ENCODE measurements at regions not wholly inside any gene's neighbourhood (a gene's known extent, or its start where the extent isn't known, plus 50 kb on each side); places are given as distances from the start of the nearest gene placed in this dataset.
"Not testable (repeated sequence)": the region's sequence is repeated elsewhere in the genome, so short reads cannot be mapped to it uniquely, and the experiment has no call there.

DNA sequence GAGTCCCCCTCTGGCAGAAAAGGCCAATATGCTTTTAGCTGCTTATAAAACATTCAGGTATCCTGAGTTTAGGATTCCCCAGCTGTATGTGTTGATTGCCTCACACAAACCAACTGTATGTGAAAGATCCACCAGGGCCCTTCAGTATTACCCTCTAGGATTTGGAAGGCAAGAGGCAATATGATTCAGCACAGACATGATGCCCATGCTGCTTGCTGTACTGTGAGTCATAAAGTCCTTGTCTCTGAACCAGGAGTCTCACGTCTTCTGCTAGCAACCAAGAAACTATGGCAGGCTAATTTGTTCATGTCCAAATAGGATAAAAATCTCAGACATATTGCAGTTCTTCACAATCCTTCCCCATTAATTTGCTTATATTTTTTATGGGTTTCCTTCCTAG, 789.2 kb upstream of the SLC35B3 start:
- Histone ChIP-seq H3K9me3 (replicated peaks in 1 of 2; ENCODE audit: control insufficient read depth in 1 of 2, insufficient read depth in 1 of 2, low read length in 2 of 2) (peaks cover 0 to 2% of the 10 kb centered on the region in 2 donors), H3K4me3 (replicated peaks in 1 of 3; ENCODE audit: low read depth in 2 of 3, low read length in 3 of 3) (no peak overlapping the region), H3K79me2 (ENCODE audit: insufficient read depth, low read length) (no peaks in the 10 kb centered on the region), H4K20me1 (ENCODE audit: insufficient read depth, low read length) (no peaks in the 10 kb centered on the region), H3K4me2 (replicated peaks; ENCODE audit: extremely low read depth, low read length, poor library complexity, severe bottlenecking) (no peak overlapping the region), H3K36me3 (replicated peaks in 1 of 2; ENCODE audit: control insufficient read depth in 1 of 2, insufficient read depth in 2 of 2, low read length in 2 of 2) (no peaks in the 10 kb centered on the region), H3K4me1 (ENCODE audit: control insufficient read depth in 1 of 2, insufficient read depth in 2 of 2, low read length in 2 of 2) (no peaks in the 10 kb centered on the region), H2AFZ (ENCODE audit: insufficient read depth, low read depth, low read length, poor library complexity, severe bottlenecking) (no peak overlapping the region), H3K9ac (ENCODE audit: insufficient read depth, low read length, poor library complexity, severe bottlenecking) (no peak overlapping the region), H3K27ac (ENCODE audit: low read depth in 1 of 2, low read length in 2 of 2) (no peak overlapping the region), H3K27me3 (ENCODE audit: control insufficient read depth in 2 of 2, insufficient read depth in 2 of 2, low read length in 2 of 2) (no peaks in the 10 kb centered on the region)
- WGBS (ENCODE audit: insufficient coverage) = 100% methylated on average over 1 of the region's 1 CpG
- Mint-ChIP-seq H3K9me3 (peaks cover 2 to 10% (median 7%) of the 10 kb centered on the region in 7 donors), H3K4me1 (no peaks in the 10 kb centered on the region), H3K4me3 (no peak overlapping the region), H3K36me3 (no peaks in the 10 kb centered on the region), H3K27me3 (ENCODE audit: low read depth in 3 of 3) (peaks cover 0 to 2% (median 0%) of the 10 kb centered on the region in 3 donors), H3K27ac (no peak overlapping the region)
- intact Hi-C loops (cut with micrococcal nuclease) = no loop called here
- no peak for DNase-seq
- TF ChIP-seq, protein P1, sequence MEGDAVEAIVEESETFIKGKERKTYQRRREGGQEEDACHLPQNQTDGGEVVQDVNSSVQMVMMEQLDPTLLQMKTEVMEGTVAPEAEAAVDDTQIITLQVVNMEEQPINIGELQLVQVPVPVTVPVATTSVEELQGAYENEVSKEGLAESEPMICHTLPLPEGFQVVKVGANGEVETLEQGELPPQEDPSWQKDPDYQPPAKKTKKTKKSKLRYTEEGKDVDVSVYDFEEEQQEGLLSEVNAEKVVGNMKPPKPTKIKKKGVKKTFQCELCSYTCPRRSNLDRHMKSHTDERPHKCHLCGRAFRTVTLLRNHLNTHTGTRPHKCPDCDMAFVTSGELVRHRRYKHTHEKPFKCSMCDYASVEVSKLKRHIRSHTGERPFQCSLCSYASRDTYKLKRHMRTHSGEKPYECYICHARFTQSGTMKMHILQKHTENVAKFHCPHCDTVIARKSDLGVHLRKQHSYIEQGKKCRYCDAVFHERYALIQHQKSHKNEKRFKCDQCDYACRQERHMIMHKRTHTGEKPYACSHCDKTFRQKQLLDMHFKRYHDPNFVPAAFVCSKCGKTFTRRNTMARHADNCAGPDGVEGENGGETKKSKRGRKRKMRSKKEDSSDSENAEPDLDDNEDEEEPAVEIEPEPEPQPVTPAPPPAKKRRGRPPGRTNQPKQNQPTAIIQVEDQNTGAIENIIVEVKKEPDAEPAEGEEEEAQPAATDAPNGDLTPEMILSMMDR (IDR thresholded peaks at IDR 0.05) = no peak

- not testable (repeated sequence) for H3K27ac Mint-ChIP-seq, DNase-seq
Measured at GRCh38 chr6:9213717-9214116, 778.4 kb upstream of the SLC35B3 start.

More at GRCh38 chr6:9213717-9214116, 778.4 kb upstream of the SLC35B3 start:
- H3K9me3 ChIP-seq (replicated peaks in 1 of 2; ENCODE audit: control insufficient read depth in 1 of 2, insufficient read depth in 1 of 2, low read length in 2 of 2); H3K27me3 Mint-ChIP-seq (ENCODE audit: low read depth in 3 of 3); H3K27ac ChIP-seq (ENCODE audit: low read depth in 1 of 2, low read length in 2 of 2); H4K20me1 ChIP-seq (ENCODE audit: insufficient read depth, low read length); H3K36me3 ChIP-seq (replicated peaks in 1 of 2; ENCODE audit: control insufficient read depth in 1 of 2, insufficient read depth in 2 of 2, low read length in 2 of 2); H3K4me3 ChIP-seq (replicated peaks in 1 of 3; ENCODE audit: low read depth in 2 of 3, low read length in 3 of 3); H3K4me1 ChIP-seq (ENCODE audit: control insufficient read depth in 1 of 2, insufficient read depth in 2 of 2, low read length in 2 of 2); H3K4me2 ChIP-seq (replicated peaks; ENCODE audit: extremely low read depth, low read length, poor library complexity, severe bottlenecking); H2AFZ ChIP-seq (ENCODE audit: insufficient read depth, low read depth, low read length, poor library complexity, severe bottlenecking); H3K79me2 ChIP-seq (ENCODE audit: insufficient read depth, low read length); H3K4me1 Mint-ChIP-seq; H3K27me3 ChIP-seq (ENCODE audit: control insufficient read depth in 2 of 2, insufficient read depth in 2 of 2, low read length in 2 of 2); H3K9ac ChIP-seq (ENCODE audit: insufficient read depth, low read length, poor library complexity, severe bottlenecking); H3K36me3 Mint-ChIP-seq; intact Hi-C loops (cut with micrococcal nuclease); H3K4me3 Mint-ChIP-seq: not testable (repeated sequence)
- peaks cover 8 to 17% (median 13%) of the 10 kb centered on the region in 7 donors for H3K9me3 Mint-ChIP-seq
- WGBS (ENCODE audit: insufficient coverage) = 90% methylated on average over 8 of the region's 8 CpGs
